ENCODE measurements at regions not wholly inside any gene's neighbourhood (a gene's known extent, or its start where the extent isn't known, plus 50 kb on each side); places are given as distances from the start of the nearest gene placed in this dataset.

- no peak overlapping the region for H3K4me3 ChIP-seq (ENCODE audit: low read depth, low read length)
- no peak for TF ChIP-seq CTCF (IDR thresholded peaks at IDR 0.05; ENCODE audit: borderline replicate concordance, insufficient read depth, low read depth, low read length)
Measured at GRCh38 chr12:34373926-34374325, 351.6 kb downstream of the ALG10 start.

GRCh38 chr12:34376133-34376799 lies 354.0 kb downstream of the ALG10 start:
- H3K4me3 ChIP-seq (ENCODE audit: low read depth, low read length) = no peak overlapping the region
- no peak for TF ChIP-seq CTCF (IDR thresholded peaks at IDR 0.05; ENCODE audit: borderline replicate concordance, insufficient read depth, low read depth, low read length)

GRCh38 chr12:34377243-34378035 lies 355.1 kb downstream of the ALG10 start:
- TF ChIP-seq CTCF (IDR thresholded peaks at IDR 0.05; ENCODE audit: borderline replicate concordance, insufficient read depth, low read depth, low read length) = no peak
- H3K4me3 ChIP-seq (ENCODE audit: low read depth, low read length) = no peak overlapping the region

GRCh38 chr12:34379142-34379541 lies 356.8 kb downstream of the ALG10 start:
- no peak for TF ChIP-seq CTCF (IDR thresholded peaks at IDR 0.05; ENCODE audit: borderline replicate concordance, insufficient read depth, low read depth, low read length)
- H3K4me3 ChIP-seq (ENCODE audit: low read depth, low read length) = no peak overlapping the region

GRCh38 chr12:34384693-34385092 lies 362.4 kb downstream of the ALG10 start:
- H3K4me3 ChIP-seq (ENCODE audit: low read depth, low read length) = no peak overlapping the region

GRCh38 chr12:34386016-34386415 lies 363.7 kb downstream of the ALG10 start:
- H3K4me3 ChIP-seq (ENCODE audit: low read depth, low read length) = no peak overlapping the region

More at GRCh38 chr12:34384693-34385092, 362.4 kb downstream of the ALG10 start:
- no peak for TF ChIP-seq CTCF (IDR thresholded peaks at IDR 0.05; ENCODE audit: borderline replicate concordance, insufficient read depth, low read depth, low read length)

More at GRCh38 chr12:34386016-34386415, 363.7 kb downstream of the ALG10 start:
- no peak for TF ChIP-seq CTCF (IDR thresholded peaks at IDR 0.05; ENCODE audit: borderline replicate concordance, insufficient read depth, low read depth, low read length)
